Stimulated activated CD4-positive, alpha-beta T cell treated with anti-CD3 and anti-CD28 coated beads, Interleukin-4, amount 100 ng/mL, for 24 hours (primary cell): ENCODE measurements at regions not wholly inside any gene's neighbourhood (a gene's known extent, or its start where the extent isn't known, plus 50 kb on each side); places are given as distances from the start of the nearest gene placed in this dataset.

Source experiments
- DNase-seq: peaks from one replicate; pipeline ENCODE4 v3.0.0-alpha.2; 2020

DNA sequence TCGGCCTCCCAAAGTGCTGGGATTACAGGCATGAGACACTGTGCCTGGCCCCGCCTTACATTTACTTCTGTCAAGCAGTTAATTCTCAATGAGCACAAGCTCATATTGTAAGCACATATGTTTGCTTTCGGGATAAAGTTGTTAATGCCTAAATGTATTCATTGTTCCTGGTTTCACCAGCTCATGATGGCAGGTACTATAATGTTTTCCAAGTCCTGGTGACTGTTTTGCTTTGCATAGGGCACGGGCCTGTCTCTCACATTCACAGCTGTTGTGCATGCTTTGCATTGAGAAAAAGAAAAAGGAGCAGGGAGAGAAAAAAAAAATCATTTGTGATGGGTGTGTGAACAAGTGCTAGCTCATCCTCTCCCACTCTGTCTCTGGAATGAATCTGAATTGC is 661.2 kb upstream of the TENM3 start:
- no peak for DNase-seq

DNA sequence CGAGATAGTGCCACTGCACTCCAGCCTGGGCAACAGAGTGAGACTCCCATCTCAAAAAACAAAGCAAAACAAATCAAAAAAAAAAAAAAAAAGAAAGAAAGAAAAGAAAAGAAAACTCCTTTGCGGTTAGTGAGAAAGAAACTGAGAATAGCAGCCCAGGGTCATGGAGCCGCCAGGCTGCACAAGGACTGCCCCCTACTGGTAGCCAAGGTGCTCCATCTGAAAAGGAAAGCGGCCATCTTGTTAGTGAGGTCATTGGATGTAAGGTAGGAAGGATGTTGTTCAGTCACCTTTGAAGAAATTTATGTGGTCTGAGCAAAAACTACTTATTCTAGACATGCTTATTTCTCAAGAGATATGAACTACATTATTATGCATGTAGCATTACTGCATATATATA is 660.6 kb upstream of the TENM3 start:
- no peak for DNase-seq

DNA sequence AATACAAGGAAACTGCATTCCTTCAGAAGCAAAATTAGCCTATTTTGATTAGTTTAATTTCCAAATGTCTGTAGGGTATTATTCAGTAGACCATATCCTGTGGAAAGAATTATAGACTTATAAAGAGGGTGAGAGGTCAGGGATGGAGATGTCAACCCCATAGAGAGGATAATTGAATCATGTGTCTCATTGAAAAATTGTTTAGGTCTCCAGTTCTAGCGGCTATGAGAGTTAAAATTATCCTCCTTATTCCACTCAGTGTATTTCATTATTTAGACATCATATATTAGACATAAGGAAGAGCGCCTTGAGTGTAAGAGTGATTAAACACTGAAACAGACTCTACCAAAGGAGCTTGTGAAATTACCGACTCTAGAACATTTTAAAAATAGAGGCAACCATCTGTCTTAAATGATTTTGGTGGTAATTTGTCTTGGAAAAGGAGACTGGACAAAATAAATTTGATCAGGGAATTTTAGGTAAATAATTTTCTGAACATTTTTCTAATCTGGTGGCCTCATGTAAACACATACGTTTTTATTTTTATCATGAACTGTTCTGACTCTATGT is 654.4 kb upstream of the TENM3 start:
- DNase-seq, result no peak

DNA sequence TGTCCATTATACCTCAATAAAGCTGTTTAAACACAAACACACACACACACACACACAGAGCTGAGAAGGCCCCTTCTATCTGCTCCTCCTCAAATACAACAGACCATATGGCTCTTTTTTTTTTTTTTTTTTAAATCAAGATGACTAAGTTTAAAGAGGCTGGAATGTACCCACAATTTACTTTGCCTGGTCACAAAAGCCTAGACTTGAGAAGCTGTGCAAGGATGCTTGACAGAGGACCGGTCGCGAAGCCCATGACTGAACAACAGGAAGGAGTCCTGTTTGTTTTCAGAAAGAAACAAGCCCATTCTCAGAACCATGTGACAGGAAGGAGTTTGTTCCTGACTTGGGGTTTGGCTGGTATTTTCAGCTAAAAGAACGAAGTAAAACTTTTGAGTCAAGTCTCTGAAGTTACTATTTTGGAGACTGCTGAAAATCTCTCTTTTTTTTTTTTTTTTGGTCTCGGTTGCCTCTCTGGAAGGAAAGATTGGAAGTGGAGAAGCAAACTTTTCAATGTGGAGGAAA is 650.9 kb upstream of the TENM3 start:
- no peak for DNase-seq

DNA sequence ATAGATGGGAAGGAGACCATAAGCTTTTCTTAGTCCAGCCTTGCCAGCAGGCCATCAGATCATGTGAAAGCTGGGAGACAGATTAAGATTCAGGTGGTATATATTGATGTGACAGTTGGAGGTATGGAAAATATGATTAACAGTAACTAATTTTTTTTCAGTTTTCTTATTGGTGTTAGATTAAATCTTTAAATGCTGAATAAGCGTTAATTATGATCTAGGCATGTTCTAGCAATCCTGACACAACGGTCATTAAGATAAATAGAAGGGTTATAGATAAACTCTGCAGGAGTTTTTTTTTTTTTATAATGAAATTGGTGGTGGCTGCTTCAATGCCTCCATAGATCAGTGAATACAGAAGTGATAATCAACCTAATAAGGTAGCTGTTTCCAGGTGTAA is 649.5 kb upstream of the TENM3 start:
- DNase-seq, result no peak

DNA sequence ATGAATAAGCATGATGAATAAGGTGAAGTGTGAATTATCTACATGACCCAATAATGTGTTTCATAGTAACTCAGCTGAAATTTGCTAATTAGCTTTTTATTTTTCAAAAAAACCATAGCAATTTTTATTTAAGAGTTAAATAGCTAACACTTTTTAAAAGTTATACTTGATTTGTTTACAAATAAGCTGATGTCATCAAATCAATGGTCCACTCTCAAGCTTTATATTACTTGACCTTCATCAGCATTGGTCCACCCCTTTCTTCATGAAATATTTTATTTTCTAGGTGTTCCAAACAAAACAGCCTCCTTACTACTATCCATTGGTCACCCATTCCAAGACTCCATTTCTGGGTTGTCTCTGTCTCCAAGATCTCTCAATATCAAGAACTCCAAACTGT is 649.0 kb upstream of the TENM3 start:
- DNase-seq, result no peak

DNA sequence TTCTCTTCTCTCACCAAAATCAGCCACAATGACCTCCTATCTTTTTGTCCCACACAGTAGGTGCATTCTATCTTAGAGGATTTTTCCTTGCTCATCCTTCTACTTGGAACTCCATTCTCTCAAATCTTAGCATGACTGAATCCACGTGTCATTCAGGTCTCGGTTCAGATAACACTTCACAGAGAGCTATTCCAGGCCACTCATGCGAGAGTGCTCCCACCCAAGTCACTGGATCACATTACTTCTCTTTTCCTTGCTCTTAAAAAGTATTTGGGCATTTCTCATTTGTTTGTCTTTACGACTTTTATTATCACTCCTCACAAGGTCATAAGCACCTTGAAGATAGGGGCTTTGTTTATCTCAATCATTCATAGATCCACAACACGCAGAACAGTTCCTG is 647.5 kb upstream of the TENM3 start:
- no peak for DNase-seq

DNA sequence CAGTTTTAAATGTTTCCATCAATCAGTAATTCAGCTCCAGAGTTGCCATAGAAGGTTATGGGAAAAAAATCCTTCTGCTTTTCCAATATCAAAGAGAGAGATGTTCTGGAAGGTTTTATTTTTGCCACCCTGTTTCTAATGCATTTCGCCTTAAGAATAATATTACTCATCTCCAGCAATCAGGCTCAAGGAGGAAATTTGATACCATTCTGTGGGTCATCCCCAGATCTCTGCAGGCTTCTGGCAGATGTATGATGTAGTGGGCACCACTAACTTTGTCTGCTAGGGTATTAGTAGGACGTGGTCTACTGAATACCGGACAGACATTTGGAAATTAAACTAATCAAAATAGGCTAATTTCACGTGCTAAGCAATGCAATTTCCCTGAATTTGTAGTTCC is 645.4 kb upstream of the TENM3 start:
- no peak for DNase-seq

DNA sequence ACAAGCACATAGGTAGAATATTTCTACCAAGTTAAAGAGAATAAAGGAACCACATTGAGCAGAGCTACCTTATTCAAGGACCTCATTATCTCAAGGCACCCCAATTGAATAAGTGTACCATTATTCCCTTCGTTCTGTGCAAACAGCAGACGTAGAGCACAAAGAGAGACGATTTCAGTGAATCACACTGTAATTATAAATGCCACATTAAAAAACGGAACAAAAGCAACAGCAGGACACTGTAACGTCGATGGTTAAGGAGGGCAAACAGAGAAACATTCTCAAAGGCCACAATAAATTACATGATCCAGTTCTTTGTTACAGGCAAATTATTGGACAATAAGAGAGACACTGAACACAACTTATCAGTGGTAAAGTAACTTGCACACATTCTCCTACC is 644.1 kb upstream of the TENM3 start:
- no peak for DNase-seq

DNA sequence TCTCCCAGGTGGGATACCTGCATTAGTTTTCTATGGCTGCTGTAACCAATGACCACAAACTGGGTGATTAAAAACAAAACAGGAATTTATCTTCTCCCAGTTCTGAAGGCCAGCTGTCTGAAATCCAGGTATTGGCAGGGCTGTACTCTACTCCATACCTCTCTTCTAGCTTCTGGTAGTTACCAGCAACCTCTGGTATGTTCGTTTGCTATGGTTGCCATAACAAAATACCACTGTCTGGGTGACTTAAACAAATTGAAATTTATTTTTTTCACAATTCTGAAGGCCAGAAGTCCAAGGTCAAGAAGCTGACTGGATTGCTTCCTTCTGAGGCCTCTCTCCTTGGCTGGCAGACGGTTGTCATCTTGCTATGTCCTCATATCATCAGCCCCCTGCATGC is 642.1 kb upstream of the TENM3 start:
- DNase-seq, result no peak

DNA sequence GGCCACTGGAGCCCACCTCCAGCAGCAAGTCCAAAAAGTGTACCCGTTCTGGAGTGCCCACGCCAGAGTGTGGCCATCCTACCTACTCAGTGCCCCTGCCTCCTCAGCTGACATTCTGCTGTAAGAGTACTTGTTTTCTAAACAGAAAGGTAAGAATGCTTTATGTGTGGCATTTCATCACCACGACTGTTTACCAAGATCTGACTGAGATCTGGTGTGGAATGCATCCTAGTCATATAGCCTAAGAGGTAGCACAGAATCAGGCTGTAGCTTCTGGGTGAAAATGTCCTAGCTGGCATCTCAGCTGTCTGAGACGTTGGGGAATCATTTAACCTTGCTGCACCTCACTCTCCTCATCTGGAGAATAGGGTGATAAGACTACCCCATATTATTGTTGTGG is 638.7 kb upstream of the TENM3 start:
- no peak for DNase-seq

DNA sequence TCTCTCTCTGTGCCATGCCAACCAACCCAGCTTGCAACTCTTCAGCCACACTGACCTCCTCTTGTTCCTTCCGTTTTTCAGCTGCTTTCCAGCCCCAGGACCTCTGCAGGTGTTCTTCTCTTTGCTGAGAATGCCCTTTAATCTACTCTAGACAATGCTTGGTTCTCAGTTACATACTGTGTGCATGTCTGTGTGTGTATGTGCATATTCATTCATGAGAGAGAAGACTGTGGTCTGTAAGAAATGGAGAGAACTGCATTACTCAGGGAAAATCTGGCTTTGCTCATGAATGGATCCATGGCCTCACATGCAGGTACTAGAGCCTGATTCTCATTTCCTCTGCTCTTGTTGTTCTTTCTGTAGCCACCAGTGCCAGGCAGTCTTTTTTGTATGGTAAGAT is 636.9 kb upstream of the TENM3 start:
- no peak for DNase-seq

DNA sequence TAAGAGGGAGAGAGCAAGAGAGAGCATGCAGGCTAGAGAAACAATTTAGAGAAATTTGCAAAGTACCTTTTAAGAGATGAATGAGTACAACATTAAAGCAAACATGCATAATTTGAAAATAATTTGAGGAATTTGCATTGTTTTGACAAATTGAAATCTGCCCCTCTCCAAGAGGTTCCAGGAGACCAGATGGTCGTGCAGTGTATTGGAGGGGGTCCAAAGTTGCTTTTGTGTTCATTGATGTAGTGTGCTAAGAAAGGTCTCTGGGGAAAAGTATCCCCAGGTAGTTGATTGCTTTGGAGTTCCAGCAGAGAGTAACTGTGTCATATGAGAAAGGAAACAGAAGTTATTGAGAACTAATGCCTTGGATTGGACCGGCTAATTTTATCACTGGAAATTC is 635.0 kb upstream of the TENM3 start:
- DNase-seq, result no peak

DNA sequence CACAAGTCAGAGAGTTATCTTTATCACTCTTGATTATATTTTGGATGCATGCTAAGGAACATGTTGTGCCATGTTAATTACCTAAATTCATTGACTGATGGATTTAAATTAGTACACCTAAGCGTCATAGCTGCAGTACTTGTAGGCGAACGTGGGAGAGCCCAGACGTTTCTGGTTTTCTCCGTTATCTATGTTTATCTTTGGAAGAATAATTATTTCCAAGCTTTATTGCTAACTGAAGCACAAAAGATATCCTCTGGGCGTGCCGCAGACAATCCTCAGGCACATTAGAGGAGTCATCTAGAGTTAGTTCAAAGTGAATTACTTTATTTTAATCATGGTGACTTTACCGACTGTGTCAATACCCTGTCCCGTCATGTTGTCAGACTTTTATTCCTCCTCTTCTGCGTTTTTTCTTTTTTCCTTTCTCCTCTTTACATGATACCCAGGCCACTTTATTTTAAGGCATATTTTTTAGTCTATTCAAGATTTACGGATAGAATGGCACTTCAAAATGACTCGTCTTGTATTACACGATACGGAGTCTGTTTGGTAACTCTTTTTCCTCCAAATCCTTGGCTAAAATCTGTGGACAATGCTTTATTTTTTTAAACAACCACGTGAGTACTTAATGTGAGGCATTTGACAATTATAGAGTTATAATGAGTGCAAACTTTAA is 632.0 kb upstream of the TENM3 start:
- DNase-seq, result no peak

DNA sequence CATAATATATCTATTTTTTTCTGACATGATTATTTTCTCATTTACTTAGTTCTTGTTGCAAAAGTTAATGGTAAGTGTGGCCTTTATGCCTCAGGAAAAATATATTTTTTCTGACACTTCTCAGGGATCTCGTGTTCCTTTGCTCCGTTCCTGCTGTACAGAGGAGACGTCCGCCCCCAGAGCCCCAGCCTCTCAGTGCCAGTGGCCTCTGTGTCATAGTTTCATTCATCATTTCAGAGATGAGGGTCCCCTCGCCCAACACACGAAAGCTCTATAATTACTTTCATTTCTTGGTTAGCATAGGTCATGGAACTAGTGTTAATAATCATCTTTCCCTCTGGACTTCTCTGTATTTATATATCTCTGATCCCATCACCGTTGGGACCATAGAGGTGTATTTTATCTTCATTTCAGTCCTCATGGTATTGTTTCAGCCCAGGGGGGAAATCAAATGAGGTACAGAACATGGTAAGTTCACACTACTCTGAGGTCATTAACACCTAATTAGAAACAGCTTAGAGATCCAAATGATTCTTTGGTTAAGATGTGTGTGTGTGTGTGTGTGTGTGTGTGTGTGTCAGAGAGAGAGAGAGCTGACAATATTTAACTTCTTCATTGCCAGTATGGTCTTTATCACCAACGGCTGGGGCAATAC is 631.1 kb upstream of the TENM3 start:
- DNase-seq, result no peak

DNA sequence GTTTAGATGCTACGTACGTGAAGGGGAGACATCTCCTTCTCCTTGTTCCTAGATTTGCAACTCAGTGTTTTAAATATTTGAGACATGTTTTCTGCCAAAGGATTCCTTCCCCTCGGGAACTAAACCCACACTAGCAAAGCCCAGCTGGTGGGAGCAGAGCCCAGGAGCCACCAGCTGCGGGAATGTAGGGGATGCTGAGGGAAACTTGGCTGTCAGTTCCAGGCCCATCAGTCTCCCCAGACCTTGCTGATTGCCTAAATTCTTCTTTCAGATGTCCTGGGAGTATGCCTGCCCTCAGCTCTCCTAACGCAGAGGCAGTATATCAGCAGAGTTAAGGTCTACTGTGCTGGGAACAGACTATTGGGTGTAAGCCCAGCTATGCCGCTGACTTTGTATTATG is 630.0 kb upstream of the TENM3 start:
- no peak for DNase-seq

DNA sequence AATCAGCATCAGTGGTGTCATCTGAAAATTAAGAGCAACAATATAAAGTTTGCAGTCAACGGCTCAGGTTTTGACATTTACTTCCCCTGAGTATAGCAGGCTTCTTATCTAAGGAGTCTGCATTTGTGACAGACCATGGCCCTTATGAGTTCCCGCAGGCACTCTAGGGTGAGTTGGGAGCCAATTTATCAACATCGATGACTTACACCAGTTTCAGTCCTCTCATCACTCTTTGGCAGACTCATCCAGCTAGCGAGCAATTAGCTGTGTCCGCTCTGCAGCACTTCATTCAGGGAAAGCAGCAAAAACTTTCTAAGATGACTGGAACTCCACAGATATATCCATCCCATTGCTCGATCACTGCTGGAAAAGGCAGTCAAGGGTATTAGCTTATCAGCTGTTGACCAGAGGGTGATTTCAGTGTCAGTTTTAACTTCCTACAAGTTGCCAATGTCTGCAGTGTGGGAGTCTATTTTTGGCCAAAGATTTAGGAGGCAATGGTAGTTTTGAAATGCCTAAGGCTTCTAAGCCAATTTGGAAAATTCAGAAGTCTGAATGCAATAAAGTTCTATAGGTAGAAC is 625.1 kb upstream of the TENM3 start:
- DNase-seq, result no peak

DNA sequence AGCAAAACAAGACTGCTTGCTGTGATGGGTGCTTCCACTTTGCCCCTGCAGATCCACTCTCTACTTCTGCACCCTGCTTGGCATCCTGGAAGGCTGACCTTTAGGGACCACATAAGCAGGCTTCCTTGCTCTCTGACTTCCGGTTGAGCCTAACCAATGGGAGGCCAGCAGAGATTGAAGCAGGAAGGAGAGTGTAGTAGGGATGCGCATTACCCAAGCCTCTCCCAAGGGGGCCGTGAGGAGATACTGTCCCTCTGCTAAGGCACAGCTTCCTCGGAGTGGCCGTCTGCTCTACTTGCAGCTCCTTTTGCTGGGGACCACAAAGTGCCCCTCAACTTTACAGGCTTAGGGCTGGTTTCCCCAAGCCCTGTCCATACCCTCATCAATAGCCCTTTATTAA is 624.3 kb upstream of the TENM3 start:
- DNase-seq, result no peak

DNA sequence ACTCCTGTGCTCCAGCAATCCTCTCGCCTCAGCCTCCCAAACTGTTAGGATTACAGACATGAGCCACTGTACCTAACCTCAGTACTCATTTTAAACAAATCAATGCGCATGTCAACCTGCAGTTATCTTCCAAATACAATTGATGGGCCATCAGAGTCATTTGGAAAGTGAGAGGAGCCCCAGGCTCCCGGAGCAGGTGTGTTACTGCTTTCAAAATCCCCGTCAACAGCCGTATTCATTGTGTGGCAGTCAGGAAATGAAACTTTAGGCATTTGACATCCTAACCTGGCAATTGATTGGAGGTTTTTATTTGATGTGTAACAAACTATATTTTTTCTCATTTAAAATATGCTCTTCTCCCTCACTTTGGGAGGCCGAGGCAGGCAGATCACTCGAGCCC is 623.6 kb upstream of the TENM3 start:
- DNase-seq, result no peak

DNA sequence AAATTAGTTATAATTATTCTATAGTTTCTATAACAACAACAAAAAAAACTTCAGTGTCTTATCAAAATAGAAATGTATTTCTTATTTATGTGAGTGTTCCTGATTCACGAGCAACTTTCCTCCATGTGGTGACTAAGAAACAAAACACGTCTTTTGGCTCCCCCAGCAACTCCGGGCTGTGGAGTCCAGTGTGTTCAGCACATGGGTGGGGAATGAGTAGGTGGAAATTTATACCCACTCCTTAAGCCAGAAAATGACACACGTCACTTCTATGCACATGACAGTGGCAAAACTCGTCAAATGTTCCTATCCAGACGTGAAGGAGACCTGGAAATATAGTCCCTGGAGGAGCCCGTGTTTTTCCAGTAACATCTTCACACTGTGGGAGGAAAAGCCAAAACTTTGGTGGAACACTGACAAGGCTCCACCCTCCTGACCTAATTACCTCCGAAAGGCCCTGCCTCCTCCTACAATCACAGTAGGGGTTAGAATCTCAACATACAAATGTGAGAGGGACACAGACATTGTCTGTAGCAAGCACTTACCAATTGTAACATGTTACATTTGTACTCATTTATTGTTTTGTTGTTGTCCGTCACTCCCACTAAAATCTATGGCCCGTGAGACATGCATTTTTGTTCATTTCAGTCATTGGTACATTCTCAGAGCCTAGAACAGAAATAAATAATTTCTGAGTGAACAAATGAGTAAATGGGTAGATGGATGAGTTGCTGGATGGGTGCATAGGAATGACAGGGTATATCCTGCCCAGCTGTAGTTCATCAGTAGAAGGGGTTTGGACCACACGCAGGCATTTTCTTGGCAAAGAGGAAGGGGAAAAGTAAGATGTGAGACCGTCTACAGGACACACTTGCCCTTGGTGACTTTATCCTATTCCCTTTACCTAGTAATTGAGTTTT is 605.8 kb upstream of the TENM3 start:
- DNase-seq, result no peak

DNA sequence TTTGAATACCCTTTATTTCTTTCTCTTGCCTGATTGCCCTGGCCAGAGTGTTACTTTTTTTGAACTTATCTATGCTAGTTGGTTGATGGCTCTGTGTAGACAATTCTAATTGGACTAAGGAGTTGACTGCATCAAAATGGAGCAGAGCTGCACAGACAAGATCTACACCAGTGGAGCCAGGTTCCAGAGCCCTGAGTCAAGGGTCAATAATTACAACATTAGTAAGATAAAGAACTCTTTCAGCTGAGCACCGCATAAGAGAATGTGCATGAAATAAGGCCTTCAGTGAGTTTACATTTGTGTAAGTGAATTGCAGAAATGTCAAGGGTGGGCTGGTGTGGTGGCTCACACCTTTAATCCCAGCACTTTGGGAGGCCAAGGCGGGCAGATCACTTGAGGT is 599.7 kb upstream of the TENM3 start:
- DNase-seq, result no peak

DNA sequence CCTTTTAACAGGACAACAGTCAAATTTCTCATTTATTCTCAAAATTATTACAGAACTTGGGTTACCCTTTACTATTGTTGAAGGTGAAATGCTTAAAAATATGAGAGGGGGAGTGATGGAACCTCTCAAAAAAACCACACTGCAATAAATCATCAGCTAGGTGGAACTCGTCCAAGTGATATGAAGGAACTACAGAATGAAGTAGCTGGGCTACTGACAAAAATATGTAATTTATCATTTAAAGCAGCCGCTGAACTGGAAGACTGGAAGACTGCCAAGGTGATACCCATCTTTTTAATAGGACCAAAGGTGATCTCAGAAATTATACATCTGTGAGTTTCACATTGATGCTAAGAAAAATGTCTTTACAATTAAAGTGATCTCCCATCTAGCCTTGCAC is 597.7 kb upstream of the TENM3 start:
- no peak for DNase-seq

DNA sequence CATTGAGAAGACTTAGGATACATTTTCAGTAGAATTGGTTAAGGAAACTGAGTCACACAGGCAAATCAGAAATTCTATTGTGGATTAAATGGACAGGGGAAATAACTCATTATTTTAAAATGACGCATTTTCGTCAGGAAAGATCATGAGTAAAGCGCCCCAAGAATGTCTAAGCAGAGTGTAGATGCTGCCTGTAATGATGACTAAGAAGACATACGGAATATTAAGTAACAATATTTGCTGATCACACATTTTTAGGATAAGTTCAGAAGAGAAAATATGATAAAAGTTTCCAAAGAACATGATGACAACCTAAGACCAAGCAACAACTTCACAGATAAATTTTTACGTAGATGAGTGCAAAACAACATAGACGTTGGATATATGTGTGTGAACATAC is 596.3 kb upstream of the TENM3 start:
- no peak for DNase-seq
